ENCODE measurements at regions not wholly inside any gene's neighbourhood (a gene's known extent, or its start where the extent isn't known, plus 50 kb on each side); places are given as distances from the start of the nearest gene placed in this dataset.

- 90 to 96% (median 92%) methylated on average over 2 of the region's 2 CpGs for WGBS, 3 donors
- TF ChIP-seq CTCF (IDR thresholded peaks at IDR 0.05) = no peak
- ATAC-seq = no peak
- Histone ChIP-seq H3K27ac (no peak overlapping the region), H3K27me3 (ENCODE audit: insufficient read depth in 3 of 3, low read length in 2 of 3) (no peaks in the 10 kb centered on the region), H3K4me3 (no peak overlapping the region), H3K9me3 (no peaks in the 10 kb centered on the region), H3K4me1 (no peaks in the 10 kb centered on the region), H3K36me3 (ENCODE audit: insufficient read depth in 1 of 2, low read depth in 1 of 2) (no peaks in the 10 kb centered on the region)
- intact Hi-C loops (cut with DNase I) = no loop called here
- DNase-seq = no peak
These were observed 309.0 kb upstream of the JARID2 start for GRCh38 chr6:14936861-14937260.

GRCh38 chr6:14943116-14943515 is 302.8 kb upstream of the JARID2 start:
- no peak overlapping the region for H3K27ac ChIP-seq
- H3K27me3 ChIP-seq (ENCODE audit: insufficient read depth in 3 of 3, low read length in 2 of 3) = no peaks in the 10 kb centered on the region
- H3K4me3 ChIP-seq = no peak overlapping the region
- intact Hi-C loops (cut with DNase I) = no loop called here
- no peaks in the 10 kb centered on the region for H3K4me1 ChIP-seq
- no peak for TF ChIP-seq CTCF (IDR thresholded peaks at IDR 0.05)
- H3K36me3 ChIP-seq (ENCODE audit: insufficient read depth in 1 of 2, low read depth in 1 of 2) = no peaks in the 10 kb centered on the region
- ATAC-seq (no peak), DNase-seq (no peak)
- WGBS, 3 donors = 91 to 96% (median 96%) methylated on average over 3 of the region's 3 CpGs
- no peaks in the 10 kb centered on the region for H3K9me3 ChIP-seq

- Histone ChIP-seq H3K4me3 (no peak overlapping the region), H3K27me3 (ENCODE audit: insufficient read depth in 3 of 3, low read length in 2 of 3) (no peaks in the 10 kb centered on the region), H3K9me3 (no peaks in the 10 kb centered on the region), H3K27ac (no peak overlapping the region), H3K36me3 (ENCODE audit: insufficient read depth in 1 of 2, low read depth in 1 of 2) (no peaks in the 10 kb centered on the region), H3K4me1 (no peaks in the 10 kb centered on the region)
- intact Hi-C loops (cut with DNase I) = no loop called here
- no peak for DNase-seq
- TF ChIP-seq CTCF (IDR thresholded peaks at IDR 0.05) = no peak
- peak in 2 of 4 donors; percentile 41 to 53 for ATAC-seq
These were observed 301.3 kb upstream of the JARID2 start for GRCh38 chr6:14944593-14944992.

- TF ChIP-seq CTCF (IDR thresholded peaks at IDR 0.05) = no peak
- WGBS, 3 donors = 74 to 80% (median 77%) methylated on average over 7 of the region's 7 CpGs
- DNase-seq (no peak), ATAC-seq (no peak)
- intact Hi-C loops (cut with DNase I) = no loop called here
- no peaks in the 10 kb centered on the region for H3K27me3 ChIP-seq (ENCODE audit: insufficient read depth in 3 of 3, low read length in 2 of 3)
- H3K9me3 ChIP-seq = no peaks in the 10 kb centered on the region
- no peak overlapping the region for H3K4me3 ChIP-seq
- no peak overlapping the region for H3K27ac ChIP-seq
- no peaks in the 10 kb centered on the region for H3K4me1 ChIP-seq
- H3K36me3 ChIP-seq (ENCODE audit: insufficient read depth in 1 of 2, low read depth in 1 of 2) = no peaks in the 10 kb centered on the region
These were observed 300.2 kb upstream of the JARID2 start for GRCh38 chr6:14945461-14946185.

- 73 to 83% (median 74%) methylated on average over 4 of the region's 4 CpGs for WGBS, 3 donors
- ATAC-seq (no peak), DNase-seq (no peak)
- no peaks in the 10 kb centered on the region for H3K36me3 ChIP-seq (ENCODE audit: insufficient read depth in 1 of 2, low read depth in 1 of 2)
- no peak for TF ChIP-seq CTCF (IDR thresholded peaks at IDR 0.05)
- no peak overlapping the region for H3K27ac ChIP-seq
- intact Hi-C loops (cut with DNase I) = no loop called here
- H3K9me3 ChIP-seq = no peaks in the 10 kb centered on the region
- H3K4me1 ChIP-seq = no peaks in the 10 kb centered on the region
- H3K4me3 ChIP-seq = no peak overlapping the region
- no peaks in the 10 kb centered on the region for H3K27me3 ChIP-seq (ENCODE audit: insufficient read depth in 3 of 3, low read length in 2 of 3)
These were observed 299.1 kb upstream of the JARID2 start for GRCh38 chr6:14946753-14947152.
